GM12875 (cell line): ENCODE measurements at regions not wholly inside any gene's neighbourhood (a gene's known extent, or its start where the extent isn't known, plus 50 kb on each side); places are given as distances from the start of the nearest gene placed in this dataset.

ENCODE experiments used
- H3K4me3 ChIP-seq: one replicate; pipeline ENCODE4 v1.5.1; 2011; ENCODE audit warnings: low read depth, low read length, control low read depth
- CTCF ChIP-seq: IDR thresholded peaks from 2 replicates; pipeline ENCODE4 v1.5.1; 2011; ENCODE audit warnings: low read depth, mild to moderate bottlenecking, control low read depth, inconsistent platforms, low read length, moderate library complexity, borderline replicate concordance; ENCODE audit not compliant: insufficient read depth

DNA sequence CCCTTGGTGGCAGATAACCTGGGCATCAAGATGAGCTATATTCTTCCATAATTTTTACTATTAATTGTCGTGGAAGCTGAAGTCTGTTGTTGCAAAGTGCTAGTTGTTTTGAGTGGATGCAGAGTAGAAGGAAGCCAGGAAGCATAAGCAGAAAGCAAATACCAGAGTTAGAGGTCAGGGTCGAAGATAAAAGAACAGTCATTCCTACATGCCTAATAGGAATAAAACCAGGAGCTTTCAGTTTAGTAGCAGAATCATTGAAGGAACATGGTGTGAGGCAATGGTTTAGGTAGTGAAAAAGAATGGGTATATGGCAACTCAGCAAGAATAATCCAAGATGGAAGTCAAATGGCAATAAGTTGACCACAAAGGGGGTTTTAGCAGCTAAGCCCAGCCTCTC is 121.6 kb upstream of the FST start:
- no peak for TF ChIP-seq CTCF
- H3K4me3 ChIP-seq: no peak overlapping the region

DNA sequence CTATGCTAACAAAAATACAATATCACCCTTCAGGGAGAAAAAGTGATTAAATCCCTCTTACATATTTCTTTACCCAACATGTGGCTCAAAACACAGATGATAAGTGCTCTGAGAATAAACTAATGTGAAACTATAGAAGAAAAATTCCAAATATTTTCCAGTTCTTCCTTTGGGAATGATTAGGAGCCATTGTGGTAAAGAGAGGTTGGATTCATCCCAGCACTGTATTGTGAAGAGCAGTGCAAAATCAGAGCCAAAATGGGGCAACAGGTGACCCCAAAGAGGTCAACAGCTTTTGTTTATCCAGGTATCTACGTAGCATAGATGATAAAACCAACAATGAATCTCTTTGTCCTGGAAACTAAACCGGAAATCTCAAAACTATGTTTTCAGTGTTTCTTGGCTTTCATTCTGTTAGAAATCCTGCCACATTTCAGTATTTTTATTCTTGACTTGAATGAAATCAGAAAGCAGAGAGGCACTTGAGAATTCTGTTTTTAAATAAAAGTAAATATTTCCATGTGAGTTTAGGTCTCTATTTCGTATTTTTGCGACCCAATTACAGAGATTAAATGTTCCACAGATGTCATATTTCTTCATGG is 120.4 kb upstream of the FST start:
- no peak overlapping the region for H3K4me3 ChIP-seq
- no peak for TF ChIP-seq CTCF

- H3K4me3 ChIP-seq: no peak overlapping the region
- no peak for TF ChIP-seq CTCF
These were observed 119.6 kb upstream of the FST start for GRCh38 chr5:53360811-53361210.

GRCh38 chr5:53361708-53362107 is 118.7 kb upstream of the FST start:
- no peak overlapping the region for H3K4me3 ChIP-seq
- TF ChIP-seq CTCF: no peak

DNA sequence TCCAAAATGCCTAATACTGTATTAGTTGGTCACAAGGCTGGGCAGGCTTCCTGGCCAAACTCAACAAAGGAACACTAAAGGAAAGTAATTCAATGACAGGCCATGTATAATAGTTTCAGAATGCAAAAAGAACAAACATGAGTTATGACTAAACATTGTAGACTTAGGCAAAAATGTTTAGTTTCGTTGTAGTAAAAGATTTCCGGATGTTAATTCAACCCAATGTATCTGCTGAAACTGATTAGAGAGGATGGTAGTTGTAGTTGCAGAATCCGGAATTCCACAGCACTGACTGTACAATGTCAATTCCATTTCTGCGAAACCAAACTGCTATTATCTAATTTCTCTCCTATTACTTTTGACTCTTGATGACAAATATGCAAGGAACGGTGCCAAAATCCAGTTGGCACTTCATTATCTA is 117.9 kb upstream of the FST start:
- H3K4me3 ChIP-seq: no peak overlapping the region
- TF ChIP-seq CTCF: no peak

DNA sequence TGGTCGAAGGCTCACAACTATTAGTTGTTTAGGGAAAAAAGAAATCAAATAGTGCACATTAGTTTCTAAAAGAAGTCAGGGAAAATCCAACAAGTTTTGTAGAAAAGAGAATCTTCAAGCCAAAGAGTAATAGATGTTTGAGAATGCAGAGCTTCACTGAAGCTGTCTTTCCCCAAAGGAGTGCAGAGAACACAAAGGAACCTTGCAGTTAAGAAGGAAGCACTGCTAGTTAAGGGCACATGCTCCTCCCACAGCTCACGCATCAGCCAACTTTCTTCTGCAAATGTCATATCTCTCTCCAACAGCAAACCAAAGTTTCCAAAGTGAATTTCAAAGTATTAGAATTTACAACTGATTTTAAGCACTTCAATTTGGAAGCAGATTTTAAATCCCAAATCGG is 116.4 kb upstream of the FST start:
- no peak overlapping the region for H3K4me3 ChIP-seq
- TF ChIP-seq CTCF: no peak

- no peak for TF ChIP-seq CTCF
- H3K4me3 ChIP-seq: no peak overlapping the region
These were observed 114.2 kb upstream of the FST start for GRCh38 chr5:53366245-53366644.
